Right lobe of liver (tissue), 6 donors: ENCODE measurements at regions not wholly inside any gene's neighbourhood (a gene's known extent, or its start where the extent isn't known, plus 50 kb on each side); places are given as distances from the start of the nearest gene placed in this dataset.

Experiments used
- ATAC-seq, 4 donors: fragments of 200-7000 bp; cut with Tn5 transposase; one replicate each; pipeline ENCODE4 v1.9.1; 2020; ENCODE audit warnings: mild to moderate bottlenecking in 4 of 4, moderate library complexity in 4 of 4
- DNase-seq, 3 donors: peaks; one replicate each; pipeline ENCODE4 v3.0.0-alpha.2; 2020
- H3K27ac ChIP-seq, 3 donors: fragments of 200-600 bp; one replicate each; pipeline ENCODE4 v1.8.0; 2022
- H3K27me3 ChIP-seq, 2 donors: fragments of 200-600 bp; one replicate each; pipeline ENCODE4 v1.8.0; 2022
- H3K36me3 ChIP-seq, 4 donors: fragments of 200-600 bp; sonication (generic) in 1 of 4; one replicate each; pipeline versions ENCODE4 v1.5.1 to v1.8.0; 2017 to 2022; ENCODE audit warnings: control low read depth in 1 of 4
- H3K4me1 ChIP-seq, 4 donors: fragments of 200-600 bp; sonication (generic) in 1 of 4; one replicate each; pipeline versions ENCODE4 v1.5.1 to v1.8.0; 2017 to 2022; ENCODE audit warnings: control low read depth in 1 of 4
- H3K4me3 ChIP-seq, 3 donors: fragments of 200-600 bp; one replicate each; pipeline ENCODE4 v1.8.0; 2022
- H3K9me3 ChIP-seq, 4 donors: fragments of 200-600 bp; sonication (generic) in 1 of 4; one replicate each; pipeline versions ENCODE4 v1.5.1 to v1.8.0; 2017 to 2022; ENCODE audit warnings: control low read depth in 1 of 4
- POLR2A ChIP-seq: fragments of 450-650 bp; IDR thresholded peaks from one replicate; pipeline ENCODE4 v1.6.1; 2017; ENCODE audit warnings: antibody characterized with exemption, mild to moderate bottlenecking
- WGBS: methylation state at CpG from one replicate; pipeline ENCODE4 v1.1.6; 2018; ENCODE audit warnings: low coverage, low lambda C conversion rate; ENCODE audit not compliant: insufficient coverage; ENCODE audit errors: missing lambda C conversion rate; 5-methylcytosine and 5-hydroxymethylcytosine counted together
- intact Hi-C, 2 donors: fragments of 100-400 bp; cut with DNase I; formaldehyde crosslinking; loops; one replicate each; pipeline versions ENCODE4 v1.11.2 to v1.14.1; 2022
- TF ChIP-seq, protein P1 (sequence below), 4 donors: fragments of 200-600 bp in 3 of 4; fragments of 450-650 bp in 1 of 4; IDR thresholded peaks; one replicate each; pipeline versions ENCODE4 v1.5.1 to v1.8.0; 2016 to 2022; ENCODE audit warnings: antibody characterized with exemption in 4 of 4, mild to moderate bottlenecking in 2 of 4
- donor health status: DM: no; HTN: yes; CAD: no.
- donor health status: DM: no; HTN: no; CAD: no.
- donor health status: DM: no; HTN: no; CAD: no.
- donor health status: DM: no; HTN: yes; CAD: no.
- donor health status: DM: no; HTN: yes; CAD: no.

DNA sequence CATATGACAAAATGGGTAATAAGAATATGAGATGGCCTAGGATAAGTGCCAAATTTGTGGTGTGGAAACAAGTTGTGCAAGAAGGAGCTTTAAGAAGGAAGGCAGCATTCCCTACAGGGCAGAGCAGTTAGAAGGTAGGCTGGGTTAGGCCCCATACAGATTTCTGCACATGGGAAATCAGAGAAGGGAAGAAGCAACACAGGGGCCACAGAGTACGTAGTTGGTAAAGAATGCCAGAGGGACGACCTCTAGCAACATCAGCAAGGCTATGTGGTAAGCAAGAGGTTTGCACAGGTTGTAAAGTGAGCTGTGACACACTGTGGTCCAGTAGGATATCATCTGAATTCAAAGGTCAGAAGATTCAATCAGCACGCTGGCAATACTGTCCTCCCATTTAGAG is 765.6 kb upstream of the B3GALT2 start:
- WGBS = 33% methylated on average over 2 of the region's 3 CpGs
- Histone ChIP-seq H3K27me3 (no peaks in the 10 kb centered on the region), H3K4me1 (no peaks in the 10 kb centered on the region), H3K4me3 (no peak overlapping the region), H3K27ac (no peak overlapping the region), H3K9me3 (no peaks in the 10 kb centered on the region), H3K36me3 (no peaks in the 10 kb centered on the region)
- DNase-seq = no peak
- TF ChIP-seq POLR2A = no peak
- TF ChIP-seq, protein P1, sequence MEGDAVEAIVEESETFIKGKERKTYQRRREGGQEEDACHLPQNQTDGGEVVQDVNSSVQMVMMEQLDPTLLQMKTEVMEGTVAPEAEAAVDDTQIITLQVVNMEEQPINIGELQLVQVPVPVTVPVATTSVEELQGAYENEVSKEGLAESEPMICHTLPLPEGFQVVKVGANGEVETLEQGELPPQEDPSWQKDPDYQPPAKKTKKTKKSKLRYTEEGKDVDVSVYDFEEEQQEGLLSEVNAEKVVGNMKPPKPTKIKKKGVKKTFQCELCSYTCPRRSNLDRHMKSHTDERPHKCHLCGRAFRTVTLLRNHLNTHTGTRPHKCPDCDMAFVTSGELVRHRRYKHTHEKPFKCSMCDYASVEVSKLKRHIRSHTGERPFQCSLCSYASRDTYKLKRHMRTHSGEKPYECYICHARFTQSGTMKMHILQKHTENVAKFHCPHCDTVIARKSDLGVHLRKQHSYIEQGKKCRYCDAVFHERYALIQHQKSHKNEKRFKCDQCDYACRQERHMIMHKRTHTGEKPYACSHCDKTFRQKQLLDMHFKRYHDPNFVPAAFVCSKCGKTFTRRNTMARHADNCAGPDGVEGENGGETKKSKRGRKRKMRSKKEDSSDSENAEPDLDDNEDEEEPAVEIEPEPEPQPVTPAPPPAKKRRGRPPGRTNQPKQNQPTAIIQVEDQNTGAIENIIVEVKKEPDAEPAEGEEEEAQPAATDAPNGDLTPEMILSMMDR (IDR thresholded peaks at IDR 0.05) = no peak
- intact Hi-C loops = no loop called here
- peak; percentile 82 to 98 (median 88) for ATAC-seq

DNA sequence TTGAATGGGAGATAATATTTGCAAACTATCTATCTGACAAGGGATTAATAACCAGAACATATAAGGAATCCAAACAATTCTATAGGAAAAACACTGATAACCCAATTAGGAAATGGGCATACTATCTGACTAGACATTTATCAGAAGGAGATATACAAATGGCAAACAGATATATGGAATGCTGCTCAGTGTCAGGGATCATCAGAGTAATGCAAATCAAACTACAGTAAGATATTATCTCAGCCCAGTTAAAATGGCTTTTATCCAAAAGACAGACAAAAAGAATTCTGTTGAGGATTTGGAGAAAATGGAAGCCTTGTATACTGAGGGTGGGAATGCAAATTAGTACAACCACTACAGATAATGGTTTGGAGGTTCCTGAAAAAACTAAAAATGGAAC is 758.0 kb upstream of the B3GALT2 start:
- Histone ChIP-seq H3K36me3 (no peaks in the 10 kb centered on the region), H3K9me3 (no peaks in the 10 kb centered on the region), H3K27me3 (no peaks in the 10 kb centered on the region), H3K27ac (no peak overlapping the region), H3K4me1 (peaks cover 0 to 5% (median 0%) of the 10 kb centered on the region in 4 donors), H3K4me3 (no peak overlapping the region)
- ATAC-seq = no peak
- no peak for DNase-seq
- TF ChIP-seq POLR2A = no peak
- intact Hi-C loops = no loop called here

DNA sequence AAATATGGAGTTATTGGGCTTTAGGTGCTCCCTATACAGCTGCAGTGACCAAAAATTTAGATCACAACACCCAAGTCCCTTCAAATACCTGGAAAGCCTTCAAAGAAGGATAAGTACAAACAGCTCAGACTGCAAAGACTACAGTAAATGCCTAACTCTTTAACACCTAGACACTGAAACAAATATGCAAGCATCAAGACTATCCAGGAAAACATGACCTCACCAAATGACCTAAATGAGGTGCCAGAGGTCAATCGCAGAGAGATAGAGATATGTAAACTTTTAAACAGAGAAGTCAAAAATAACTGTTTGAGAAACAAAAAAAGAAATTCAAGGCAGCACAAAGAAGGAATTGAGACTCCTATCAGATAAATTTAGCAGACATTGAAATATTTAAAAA is 753.8 kb upstream of the B3GALT2 start:
- Histone ChIP-seq H3K4me1 (peaks cover 0 to 5% (median 0%) of the 10 kb centered on the region in 4 donors), H3K27ac (no peak overlapping the region), H3K9me3 (no peaks in the 10 kb centered on the region), H3K4me3 (no peak overlapping the region), H3K36me3 (no peaks in the 10 kb centered on the region), H3K27me3 (no peaks in the 10 kb centered on the region)
- ATAC-seq (peak; percentile 19 to 95 (median 52)), DNase-seq (no peak)
- WGBS = 29% methylated on average over 1 of the region's 1 CpG
- intact Hi-C loops = no loop called here
- TF ChIP-seq POLR2A = no peak
- TF ChIP-seq, protein P1 (IDR thresholded peaks at IDR 0.05) = no peak

DNA sequence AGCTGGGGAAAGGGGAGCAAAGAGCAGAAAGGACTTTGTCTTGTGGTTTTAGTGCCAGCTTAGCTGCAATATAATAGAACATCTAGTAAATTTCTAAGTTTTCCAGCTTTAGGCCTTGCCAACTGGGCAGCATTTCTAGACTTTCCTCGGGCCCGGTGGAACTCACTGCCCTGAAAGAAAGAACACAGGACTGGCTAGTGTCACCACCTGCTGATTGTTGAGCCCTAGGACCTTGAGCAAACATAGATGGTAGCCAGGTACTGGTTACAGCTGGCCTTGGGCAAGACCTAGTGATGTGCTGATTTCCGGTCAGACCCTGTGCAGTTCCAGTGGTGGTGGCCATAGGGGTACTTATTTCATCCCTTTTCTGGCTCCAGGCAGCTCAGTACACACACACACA is 753.2 kb upstream of the B3GALT2 start:
- peak in 1 of 3 donors; percentile 48 for DNase-seq
- Histone ChIP-seq H3K9me3 (no peaks in the 10 kb centered on the region), H3K4me3 (no peak overlapping the region), H3K36me3 (no peaks in the 10 kb centered on the region), H3K27me3 (no peaks in the 10 kb centered on the region), H3K4me1 (peaks cover 0 to 5% (median 0%) of the 10 kb centered on the region in 4 donors), H3K27ac (no peak overlapping the region)
- TF ChIP-seq POLR2A = no peak
- TF ChIP-seq, protein P1 (IDR thresholded peaks at IDR 0.05) = no peak
- ATAC-seq = peak; percentile 13 to 82 (median 37)
- intact Hi-C loops = no loop called here
- 17% methylated on average over 2 of the region's 3 CpGs for WGBS

DNA sequence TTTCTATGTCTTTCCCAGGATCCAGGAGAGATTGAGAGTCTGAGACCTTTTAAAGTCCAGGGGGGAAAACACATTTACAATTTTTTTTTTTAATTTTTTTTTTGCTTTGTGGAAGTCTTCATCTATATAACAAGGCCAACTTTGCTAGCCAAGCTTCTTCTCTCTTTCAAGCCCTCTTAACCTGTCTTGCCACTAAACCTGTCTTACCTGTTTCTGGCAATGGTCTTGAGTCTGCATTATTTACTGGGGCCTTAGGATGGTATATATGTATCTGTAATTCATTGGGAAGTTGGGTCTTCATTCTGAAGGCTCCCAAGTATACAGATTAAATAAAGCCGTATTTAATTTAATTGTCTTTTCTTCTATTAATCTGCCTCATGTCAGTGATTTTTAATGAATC is 750.9 kb upstream of the B3GALT2 start:
- intact Hi-C loops = no loop called here
- no peaks in the 10 kb centered on the region for H3K36me3 ChIP-seq
- H3K27ac ChIP-seq = no peak overlapping the region
- H3K9me3 ChIP-seq = no peaks in the 10 kb centered on the region
- no peaks in the 10 kb centered on the region for H3K27me3 ChIP-seq
- ATAC-seq = no peak
- H3K4me3 ChIP-seq = no peak overlapping the region
- TF ChIP-seq, protein P1 (IDR thresholded peaks at IDR 0.05) = no peak
- no peak for TF ChIP-seq POLR2A
- WGBS = 79% methylated on average over 1 of the region's 1 CpG
- peaks cover 0 to 21% (median 7%) of the 10 kb centered on the region in 4 donors for H3K4me1 ChIP-seq
- no peak for DNase-seq
